ENCODE measurements at regions not wholly inside any gene's neighbourhood (a gene's known extent, or its start where the extent isn't known, plus 50 kb on each side); places are given as distances from the start of the nearest gene placed in this dataset.
A peak's percentile ranks its signal among the peaks of the same experiment; 100 is the strongest.

GRCh38 chr12:69061574-69061973 lies 128.6 kb upstream of the CPM start:
- Mint-ChIP-seq H3K4me3 (no peak overlapping the region), H3K4me1 (no peaks in the 10 kb centered on the region), H3K36me3 (no peaks in the 10 kb centered on the region), H3K27me3 (no peaks in the 10 kb centered on the region), H3K27ac (no peak overlapping the region), H3K9me3 (no peaks in the 10 kb centered on the region)
- no peak for ATAC-seq (ENCODE audit: low read depth)
- no peak for DNase-seq (ENCODE audit: low spot score in 2 of 2)

DNA sequence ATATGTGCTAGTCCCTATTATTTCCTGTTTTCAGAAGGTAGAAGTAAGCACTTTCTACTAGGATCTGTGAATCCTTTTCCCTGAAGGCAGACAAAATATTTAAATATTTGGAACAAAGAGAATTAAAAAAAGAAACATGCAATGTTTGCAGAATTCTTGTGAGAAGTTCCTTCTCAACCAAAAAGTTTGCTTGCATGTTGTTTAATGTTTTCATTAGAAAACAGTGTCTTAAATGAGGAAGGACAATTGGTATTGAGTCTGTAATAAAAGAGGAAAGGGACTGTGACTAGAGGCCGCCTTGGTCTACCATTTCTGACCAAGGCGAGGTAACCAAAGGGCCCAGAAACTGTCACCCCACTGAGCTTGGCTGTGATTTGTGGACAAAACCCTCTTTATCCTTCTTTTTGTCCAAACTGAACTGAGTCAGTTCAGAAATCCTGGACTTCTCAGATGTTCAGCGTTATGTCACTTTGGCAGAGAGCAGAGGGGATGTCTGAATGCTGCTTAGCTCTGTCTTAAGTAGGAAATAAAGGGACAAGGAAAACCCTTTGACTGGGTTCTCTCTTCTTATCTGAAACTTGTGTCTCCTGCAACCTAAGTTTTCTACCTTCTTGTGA lies 129.8 kb upstream of the CPM start:
- Mint-ChIP-seq H3K4me1 (no peaks in the 10 kb centered on the region), H3K4me3 (no peak overlapping the region), H3K9me3 (no peaks in the 10 kb centered on the region), H3K27me3 (no peaks in the 10 kb centered on the region), H3K27ac (no peak overlapping the region), H3K36me3 (no peaks in the 10 kb centered on the region)
- no peak for DNase-seq (ENCODE audit: low spot score in 2 of 2)
- no peak for ATAC-seq (ENCODE audit: low read depth)

DNA sequence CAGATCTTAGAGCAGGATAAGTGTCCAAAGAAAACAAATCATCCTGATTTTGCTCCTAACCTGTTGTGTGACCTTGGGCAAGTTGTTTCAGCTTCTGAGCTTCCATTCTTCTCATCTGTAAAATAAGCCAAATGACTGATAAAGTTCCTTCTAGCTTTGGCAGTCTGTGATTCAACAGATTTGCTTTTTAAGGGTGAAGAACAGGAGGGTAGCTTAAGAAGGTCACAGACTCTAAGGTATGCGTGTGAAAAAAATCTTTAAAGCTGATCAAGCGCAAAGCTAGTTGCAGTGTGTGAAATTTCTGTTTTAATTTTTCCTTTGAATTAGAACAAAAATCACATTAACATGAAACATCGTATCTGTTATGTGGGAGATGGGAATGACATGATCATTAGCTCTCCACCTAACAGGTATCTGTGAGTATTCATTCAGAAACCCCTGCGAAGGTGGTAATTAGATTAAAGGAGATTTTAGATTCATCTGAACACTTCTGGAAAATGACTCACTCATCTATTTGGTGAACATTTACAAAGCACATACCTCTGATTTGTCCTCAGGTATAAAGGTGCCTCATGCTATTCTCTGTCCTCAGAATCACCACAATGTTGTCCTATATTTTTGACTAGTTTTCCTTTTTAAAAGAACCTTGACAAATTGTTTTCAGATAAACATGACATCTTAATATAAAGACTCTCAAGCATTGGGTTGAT lies 131.9 kb upstream of the CPM start:
- no peaks in the 10 kb centered on the region for H3K9me3 Mint-ChIP-seq
- DNase-seq (ENCODE audit: low spot score in 2 of 2): no peak
- H3K36me3 Mint-ChIP-seq: no peaks in the 10 kb centered on the region
- H3K4me3 Mint-ChIP-seq: no peak overlapping the region
- H3K27ac Mint-ChIP-seq: no peak overlapping the region
- no peaks in the 10 kb centered on the region for H3K4me1 Mint-ChIP-seq
- no peaks in the 10 kb centered on the region for H3K27me3 Mint-ChIP-seq
- ATAC-seq (ENCODE audit: low read depth): no peak

GRCh38 chr12:69065775-69066174 lies 132.8 kb upstream of the CPM start:
- Mint-ChIP-seq H3K27me3 (no peaks in the 10 kb centered on the region), H3K4me1 (no peaks in the 10 kb centered on the region), H3K9me3 (no peaks in the 10 kb centered on the region), H3K27ac (no peak overlapping the region), H3K36me3 (no peaks in the 10 kb centered on the region), H3K4me3 (no peak overlapping the region)
- no peak for DNase-seq (ENCODE audit: low spot score in 2 of 2)
- ATAC-seq (ENCODE audit: low read depth): no peak

- Mint-ChIP-seq H3K9me3 (no peaks in the 10 kb centered on the region), H3K36me3 (no peaks in the 10 kb centered on the region), H3K27ac (no peak overlapping the region), H3K27me3 (no peaks in the 10 kb centered on the region), H3K4me3 (no peak overlapping the region), H3K4me1 (no peaks in the 10 kb centered on the region)
- no peak for ATAC-seq (ENCODE audit: low read depth)
- DNase-seq (ENCODE audit: low spot score in 2 of 2): no peak
These were observed 133.8 kb upstream of the CPM start for GRCh38 chr12:69066492-69067373.

GRCh38 chr12:69067713-69068112 lies 134.7 kb upstream of the CPM start:
- no peak overlapping the region for H3K4me3 Mint-ChIP-seq
- no peaks in the 10 kb centered on the region for H3K27me3 Mint-ChIP-seq
- DNase-seq (ENCODE audit: low spot score in 2 of 2): no peak
- no peaks in the 10 kb centered on the region for H3K36me3 Mint-ChIP-seq
- no peak overlapping the region for H3K27ac Mint-ChIP-seq
- no peaks in the 10 kb centered on the region for H3K4me1 Mint-ChIP-seq
- no peak for ATAC-seq (ENCODE audit: low read depth)
- H3K9me3 Mint-ChIP-seq: no peaks in the 10 kb centered on the region

- Mint-ChIP-seq H3K4me1 (no peaks in the 10 kb centered on the region), H3K4me3 (no peak overlapping the region), H3K27ac (no peak overlapping the region), H3K27me3 (peaks cover 5% of the 10 kb centered on the region), H3K36me3 (no peaks in the 10 kb centered on the region), H3K9me3 (no peaks in the 10 kb centered on the region)
- ATAC-seq (ENCODE audit: low read depth) (no peak), DNase-seq (ENCODE audit: low spot score in 2 of 2) (no peak)
These were observed 135.5 kb upstream of the CPM start for GRCh38 chr12:69068448-69068847.

- no peak for ATAC-seq (ENCODE audit: low read depth)
- no peaks in the 10 kb centered on the region for H3K4me1 Mint-ChIP-seq
- H3K36me3 Mint-ChIP-seq: no peaks in the 10 kb centered on the region
These were observed 136.5 kb upstream of the CPM start for GRCh38 chr12:69069479-69069878.

DNA sequence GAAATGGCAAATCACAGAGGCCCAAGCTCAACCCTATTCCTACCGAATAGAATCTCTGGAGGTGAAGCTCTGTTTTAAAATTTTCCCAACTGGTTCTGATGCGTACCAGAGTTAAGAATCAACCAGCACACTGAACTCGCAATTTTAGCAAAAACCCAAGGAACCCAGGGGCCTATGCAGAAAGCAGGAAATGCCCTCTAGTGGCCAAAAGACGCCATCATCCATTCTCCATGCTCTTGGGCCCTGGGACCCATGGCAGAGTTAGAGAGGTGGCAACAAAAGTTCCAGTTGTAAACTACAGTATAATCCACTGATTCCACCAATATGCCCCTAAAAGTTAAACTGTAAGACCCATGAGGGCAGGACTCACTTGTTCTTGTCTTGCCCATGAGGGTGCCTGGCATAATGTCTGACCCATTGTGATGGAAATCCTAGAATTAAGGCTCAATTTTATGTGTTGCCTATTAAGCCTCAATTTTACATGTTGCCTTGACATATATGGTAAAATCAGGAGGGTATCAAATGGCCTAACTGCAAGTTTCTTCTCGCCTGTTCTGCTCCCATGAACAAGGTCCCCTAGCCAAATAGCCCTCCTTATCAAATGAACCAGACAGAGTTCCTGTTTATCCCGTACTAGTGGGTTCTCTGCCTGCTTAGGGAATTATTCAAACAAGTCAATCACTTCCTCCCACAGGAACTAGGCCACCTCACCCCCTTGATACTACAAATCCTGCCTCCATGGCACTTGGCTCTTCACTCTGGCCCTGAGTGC lies 137.5 kb upstream of the CPM start:
- H3K27ac Mint-ChIP-seq: no peak overlapping the region
- no peaks in the 10 kb centered on the region for H3K4me1 Mint-ChIP-seq
- H3K9me3 Mint-ChIP-seq: no peaks in the 10 kb centered on the region
- peaks cover 7% of the 10 kb centered on the region for H3K27me3 Mint-ChIP-seq
- H3K36me3 Mint-ChIP-seq: no peaks in the 10 kb centered on the region
- no peak overlapping the region for H3K4me3 Mint-ChIP-seq
- DNase-seq (ENCODE audit: low spot score in 2 of 2) (peak; percentile 53 to 59), ATAC-seq (ENCODE audit: low read depth) (peak; percentile 96)

More at GRCh38 chr12:69069479-69069878, 136.5 kb upstream of the CPM start:
- no peak overlapping the region for H3K27ac Mint-ChIP-seq
- DNase-seq (ENCODE audit: low spot score in 2 of 2): no peak
- no peak overlapping the region for H3K4me3 Mint-ChIP-seq
- peaks cover 7% of the 10 kb centered on the region for H3K27me3 Mint-ChIP-seq
- no peaks in the 10 kb centered on the region for H3K9me3 Mint-ChIP-seq

- DNase-seq (ENCODE audit: low spot score in 2 of 2): no peak
- H3K9me3 Mint-ChIP-seq: no peaks in the 10 kb centered on the region
These were observed 138.1 kb upstream of the CPM start for GRCh38 chr12:69071091-69071370.

GRCh38 chr12:69073035-69073434 lies 140.1 kb upstream of the CPM start:
- no peak for ATAC-seq (ENCODE audit: low read depth)
- Mint-ChIP-seq H3K27me3 (peaks cover 13% of the 10 kb centered on the region), H3K4me1 (no peaks in the 10 kb centered on the region), H3K9me3 (no peaks in the 10 kb centered on the region), H3K4me3 (no peak overlapping the region), H3K36me3 (no peaks in the 10 kb centered on the region), H3K27ac (no peak overlapping the region)
- no peak for DNase-seq (ENCODE audit: low spot score in 2 of 2)

More at GRCh38 chr12:69071091-69071370, 138.1 kb upstream of the CPM start:
- Mint-ChIP-seq H3K27me3 (peaks cover 7% of the 10 kb centered on the region), H3K36me3 (no peaks in the 10 kb centered on the region), H3K27ac (no peak overlapping the region), H3K4me1 (no peaks in the 10 kb centered on the region), H3K4me3 (no peak overlapping the region)
- ATAC-seq (ENCODE audit: low read depth): no peak

DNA sequence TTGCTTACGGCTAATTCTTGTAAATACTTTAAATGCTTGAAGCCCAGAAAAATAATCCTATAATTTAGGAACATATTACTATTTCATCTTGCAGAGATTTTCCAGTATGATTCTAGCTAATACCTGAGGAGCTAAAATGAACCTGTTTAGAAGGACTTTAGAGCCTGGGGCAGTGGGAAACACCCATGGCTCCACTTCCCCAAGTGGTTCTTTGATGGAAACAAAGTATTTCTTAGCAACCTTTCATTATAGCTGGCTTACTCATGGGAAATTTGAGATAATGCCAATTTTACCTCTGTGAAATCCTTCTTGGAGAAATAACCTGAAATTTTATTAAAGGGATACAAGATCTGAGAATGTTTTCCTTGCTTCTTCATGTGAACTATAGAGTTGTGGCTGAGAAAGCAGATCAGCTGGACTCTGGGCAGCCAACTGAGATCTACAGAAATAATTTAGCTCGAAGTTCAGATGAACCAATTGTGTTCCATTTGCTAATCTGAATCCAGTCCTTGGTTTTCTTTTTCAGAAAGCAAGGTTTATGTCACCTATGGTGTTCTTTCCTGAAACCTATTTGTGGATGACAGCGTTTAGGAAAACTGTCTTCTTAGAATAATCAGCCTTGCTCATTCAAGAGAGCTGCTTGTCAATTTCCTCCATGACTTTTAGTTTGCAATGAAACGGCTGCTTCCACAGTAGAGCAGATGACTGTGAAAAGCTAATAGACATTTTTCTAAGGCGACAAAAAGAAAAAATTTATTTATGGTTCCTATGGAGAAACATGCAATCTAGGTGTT lies 141.8 kb upstream of the CPM start:
- Mint-ChIP-seq H3K27ac (no peak overlapping the region), H3K9me3 (no peaks in the 10 kb centered on the region), H3K36me3 (no peaks in the 10 kb centered on the region), H3K27me3 (peaks cover 14% of the 10 kb centered on the region), H3K4me3 (no peak overlapping the region), H3K4me1 (no peaks in the 10 kb centered on the region)
- no peak for DNase-seq (ENCODE audit: low spot score in 2 of 2)
- ATAC-seq (ENCODE audit: low read depth): no peak

DNA sequence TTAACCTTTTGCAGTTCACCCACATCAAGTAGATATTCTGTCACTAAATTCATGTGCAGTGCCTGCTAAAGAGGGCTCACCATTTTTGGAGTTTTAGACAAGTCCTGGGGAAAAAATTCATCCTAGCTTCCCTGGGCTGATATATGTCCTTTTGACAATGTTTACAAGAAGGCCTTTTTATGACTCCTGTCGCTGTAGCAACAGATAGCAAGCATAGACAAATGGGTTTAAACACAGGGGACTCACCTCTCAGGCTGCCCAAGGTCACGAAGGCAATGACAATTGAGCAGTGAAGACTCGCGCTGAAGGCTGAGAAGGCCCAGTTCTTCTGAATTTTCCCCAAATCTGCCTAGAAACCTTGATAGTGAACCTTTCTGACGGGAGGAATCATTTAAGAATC lies 150.7 kb upstream of the CPM start:
- DNase-seq (ENCODE audit: low spot score in 2 of 2) (no peak), ATAC-seq (ENCODE audit: low read depth) (no peak)
- Mint-ChIP-seq H3K4me1 (no peaks in the 10 kb centered on the region), H3K27me3 (peaks cover 5% of the 10 kb centered on the region), H3K27ac (no peak overlapping the region), H3K9me3 (no peaks in the 10 kb centered on the region), H3K36me3 (no peaks in the 10 kb centered on the region), H3K4me3 (no peak overlapping the region)
